Heart left ventricle (tissue), 16 donors: ENCODE measurements at regions not wholly inside any gene's neighbourhood (a gene's known extent, or its start where the extent isn't known, plus 50 kb on each side); places are given as distances from the start of the nearest gene placed in this dataset.

Experiments used
- ATAC-seq, 4 donors: fragments of 200-7000 bp; cut with Tn5 transposase; one replicate each; pipeline ENCODE4 v1.9.1; 2020 to 2022; ENCODE audit warnings: moderate library complexity in 4 of 4, mild to moderate bottlenecking in 3 of 4, moderate number of reproducible peaks in 1 of 4
- DNase-seq, 5 donors: peaks; one replicate each; pipeline ENCODE4 v3.0.0-alpha.2; 2020
- H3K27ac ChIP-seq, 12 donors: fragments of 200-600 bp; sonication (generic) in 4 of 12; one replicate each; pipeline versions ENCODE4 v1.5.0 to v1.8.0; 2016 to 2022; ENCODE audit warnings: mild to moderate bottlenecking in 2 of 12
- H3K27me3 ChIP-seq, 9 donors: fragments of 200-600 bp; sonication (generic) in 2 of 9; one replicate each; pipeline versions ENCODE4 v1.5.1 to v1.8.0; 2016 to 2022; ENCODE audit warnings: mild to moderate bottlenecking in 3 of 9
- H3K36me3 ChIP-seq, 9 donors: fragments of 200-600 bp; sonication (generic) in 2 of 9; one replicate each; pipeline versions ENCODE4 v1.5.0 to v1.8.0; 2018 to 2022; ENCODE audit warnings: mild to moderate bottlenecking in 2 of 9
- H3K4me1 ChIP-seq, 12 donors: fragments of 200-600 bp; sonication (generic) in 4 of 12; one replicate each; pipeline versions ENCODE4 v1.5.0 to v1.8.0; 2016 to 2022; ENCODE audit warnings: mild to moderate bottlenecking in 3 of 12
- H3K4me3 ChIP-seq, 12 donors: fragments of 200-600 bp; sonication (generic) in 4 of 12; one replicate each; pipeline versions ENCODE4 v1.5.0 to v1.8.0; 2017 to 2022; ENCODE audit warnings: mild to moderate bottlenecking in 9 of 12, moderate library complexity in 4 of 12
- H3K9me3 ChIP-seq, 12 donors: fragments of 200-600 bp; sonication (generic) in 4 of 12; one replicate each; pipeline versions ENCODE4 v1.5.0 to v1.8.0; 2016 to 2022; ENCODE audit warnings: mild to moderate bottlenecking in 1 of 12
- POLR2A ChIP-seq, 2 donors: fragments of 450-650 bp; IDR thresholded peaks; one replicate each; pipeline ENCODE4 v1.6.1; 2017; ENCODE audit warnings: antibody characterized with exemption in 2 of 2, mild to moderate bottlenecking in 2 of 2, moderate library complexity in 2 of 2
- WGBS, 4 donors: extraction: QIAGEN DNeasy Blood & Tissue Kit in 2 of 4; methylation state at CpG; one replicate each; pipeline versions ENCODE4 v1.1.5 to v1.1.7; 2013 to 2018; 5-methylcytosine and 5-hydroxymethylcytosine counted together
- intact Hi-C, 10 donors: fragments of 100-400 bp; cut with DNase I; formaldehyde crosslinking; loops; one replicate each; pipeline versions ENCODE4 v1.11.1 to v1.14.2; 2022
- TF ChIP-seq, protein P1 (sequence below), 12 donors: fragments of 200-600 bp; sonication (generic) in 4 of 12; IDR thresholded peaks; one replicate each; pipeline versions ENCODE4 v1.5.0 to v1.8.0; 2018 to 2022; ENCODE audit warnings: antibody characterized with exemption in 12 of 12, mild to moderate bottlenecking in 5 of 12
- donor health status: ischemic (EF 13 %, LVEDD 7.1; RV severe dilation, severe dysfunction).
- donor health status: healthy with polysubstance abuse.
- donor health status: DM: no; HTN: yes; CAD: no.
- donor health status: DM: no; HTN: no; CAD: no.
- donor health status: ischemic (EF 25% LVEDD 6.9; RV normal size, moderate dysfunction).
- donor health status: ischemic (EF 25% LVEDD 5.7; RV mildly dilated, moderate dysfunction).
- donor health status: healthy.
- donor health status: DM: yes; HTN: yes; CAD: no.
- donor health status: ischemic (EF 35%, LVEDD 5.7; RV mildly dilated, moderate dysfunction).
- donor health status: nonischemic (EF 11% LVEDD 7.7; RV severe dilation, severe dysfunction).
- donor health status: DM: yes; HTN: yes; CAD: no.
- donor health status: PGD.
- donor health status: ischemic (EF 29% LVEDD 5.4; RV normal size, mild dysfunction).
- donor health status: nonischemic (EF 23%, LVEDD 6.1; RV moderate dilation, normal function).

GRCh38 chr6:14547284-14547998 is 429.9 kb downstream of the CD83 start:
- H3K9me3 ChIP-seq, result no peaks in the 10 kb centered on the region
- intact Hi-C loops, result no loop called here
- no peaks in the 10 kb centered on the region for H3K27me3 ChIP-seq
- H3K4me1 ChIP-seq, result peaks cover 0 to 20% (median 10%) of the 10 kb centered on the region in 12 donors
- WGBS, 4 donors, result 81 to 88% (median 86%) methylated on average over 6 of the region's 6 CpGs
- H3K27ac ChIP-seq, result no peak overlapping the region
- DNase-seq (no peak), ATAC-seq (no peak)
- H3K36me3 ChIP-seq, result no peaks in the 10 kb centered on the region
- no peak overlapping the region for H3K4me3 ChIP-seq
- TF ChIP-seq, protein P1, sequence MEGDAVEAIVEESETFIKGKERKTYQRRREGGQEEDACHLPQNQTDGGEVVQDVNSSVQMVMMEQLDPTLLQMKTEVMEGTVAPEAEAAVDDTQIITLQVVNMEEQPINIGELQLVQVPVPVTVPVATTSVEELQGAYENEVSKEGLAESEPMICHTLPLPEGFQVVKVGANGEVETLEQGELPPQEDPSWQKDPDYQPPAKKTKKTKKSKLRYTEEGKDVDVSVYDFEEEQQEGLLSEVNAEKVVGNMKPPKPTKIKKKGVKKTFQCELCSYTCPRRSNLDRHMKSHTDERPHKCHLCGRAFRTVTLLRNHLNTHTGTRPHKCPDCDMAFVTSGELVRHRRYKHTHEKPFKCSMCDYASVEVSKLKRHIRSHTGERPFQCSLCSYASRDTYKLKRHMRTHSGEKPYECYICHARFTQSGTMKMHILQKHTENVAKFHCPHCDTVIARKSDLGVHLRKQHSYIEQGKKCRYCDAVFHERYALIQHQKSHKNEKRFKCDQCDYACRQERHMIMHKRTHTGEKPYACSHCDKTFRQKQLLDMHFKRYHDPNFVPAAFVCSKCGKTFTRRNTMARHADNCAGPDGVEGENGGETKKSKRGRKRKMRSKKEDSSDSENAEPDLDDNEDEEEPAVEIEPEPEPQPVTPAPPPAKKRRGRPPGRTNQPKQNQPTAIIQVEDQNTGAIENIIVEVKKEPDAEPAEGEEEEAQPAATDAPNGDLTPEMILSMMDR (IDR thresholded peaks at IDR 0.05), result no peak
- TF ChIP-seq POLR2A (IDR thresholded peaks at IDR 0.05), result no peak

DNA sequence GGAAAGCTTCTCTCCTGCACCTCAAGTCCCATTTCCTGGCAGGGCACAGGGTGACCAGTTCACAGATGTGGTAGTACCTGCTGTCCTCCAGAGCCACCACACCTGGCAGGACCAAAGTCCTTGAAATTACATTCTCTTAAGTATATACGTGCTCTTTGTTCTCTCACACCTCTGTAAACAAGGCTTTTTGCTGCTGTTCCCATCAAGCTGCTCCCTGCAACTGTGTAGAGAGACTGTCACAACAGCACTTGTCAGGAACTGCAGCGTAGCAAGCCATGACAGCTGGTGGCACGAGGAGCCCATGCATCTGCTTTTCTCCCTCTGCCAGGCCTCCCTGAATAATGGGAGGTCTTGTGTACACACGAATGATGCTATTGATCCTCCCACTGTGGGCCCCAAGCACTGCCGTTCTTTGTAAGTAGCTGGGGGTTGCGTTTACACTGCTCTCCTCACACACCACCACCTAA is 431.8 kb downstream of the CD83 start:
- 65 to 79% (median 71%) methylated on average over 6 of the region's 6 CpGs for WGBS, 4 donors
- no peak for TF ChIP-seq POLR2A (IDR thresholded peaks at IDR 0.05)
- TF ChIP-seq, protein P1 (IDR thresholded peaks at IDR 0.05), result no peak
- intact Hi-C loops, result no loop called here

DNA sequence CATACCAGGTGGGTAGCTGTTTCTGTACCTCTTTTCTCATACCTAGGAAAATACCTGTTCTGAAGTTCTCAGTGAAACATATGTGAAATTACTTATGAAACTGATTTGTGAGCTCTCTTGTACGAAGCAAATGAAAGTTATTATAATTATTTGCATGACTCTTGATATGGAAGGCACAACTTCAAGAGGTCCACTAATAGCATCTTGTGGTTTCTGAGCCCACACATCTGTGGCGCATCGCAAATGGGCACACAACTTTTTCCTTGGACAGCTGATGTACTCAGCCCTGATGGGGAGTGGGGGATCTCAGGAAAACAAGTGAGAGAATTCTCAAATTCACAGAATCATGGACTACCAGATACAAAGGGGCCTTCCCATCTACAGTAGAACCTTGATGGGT is 432.3 kb downstream of the CD83 start:
- 91 to 96% (median 93%) methylated on average over 3 of the region's 3 CpGs for WGBS, 4 donors
- no peaks in the 10 kb centered on the region for H3K36me3 ChIP-seq
- TF ChIP-seq, protein P1 (IDR thresholded peaks at IDR 0.05), result no peak
- no peak for TF ChIP-seq POLR2A (IDR thresholded peaks at IDR 0.05)
- no peaks in the 10 kb centered on the region for H3K27me3 ChIP-seq
- peaks cover 0 to 20% (median 10%) of the 10 kb centered on the region in 12 donors for H3K4me1 ChIP-seq
- intact Hi-C loops, result no loop called here
- no peak overlapping the region for H3K4me3 ChIP-seq
- no peak for ATAC-seq
- DNase-seq, result no peak
- no peaks in the 10 kb centered on the region for H3K9me3 ChIP-seq
- H3K27ac ChIP-seq, result no peak overlapping the region

More for the DNA sequence above, 431.8 kb downstream of the CD83 start:
- peaks cover 0 to 20% (median 10%) of the 10 kb centered on the region in 12 donors for H3K4me1 ChIP-seq
- H3K9me3 ChIP-seq, result no peaks in the 10 kb centered on the region
- ATAC-seq (no peak), DNase-seq (no peak)
- H3K27me3 ChIP-seq, result no peaks in the 10 kb centered on the region
- H3K4me3 ChIP-seq, result no peak overlapping the region
- H3K27ac ChIP-seq, result no peak overlapping the region
- H3K36me3 ChIP-seq, result no peaks in the 10 kb centered on the region

DNA sequence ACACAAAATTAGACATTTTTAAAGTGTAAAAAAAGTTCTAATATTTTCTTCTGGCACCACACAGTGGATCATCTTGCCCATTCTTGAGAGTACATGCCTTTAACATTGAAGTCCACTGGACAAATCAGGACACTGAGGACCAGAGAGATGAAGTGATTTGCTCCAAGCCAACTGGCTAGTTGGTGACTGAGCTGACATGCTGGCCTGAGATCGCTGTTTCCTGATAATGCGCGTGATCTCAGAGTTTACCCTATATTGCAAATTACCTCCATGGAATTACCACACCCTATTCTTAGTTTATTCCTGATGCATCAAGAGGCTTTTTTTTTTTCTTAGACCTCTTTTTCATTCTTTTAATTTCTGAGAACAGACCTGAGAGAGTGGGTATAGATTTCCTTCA is 432.8 kb downstream of the CD83 start:
- no peaks in the 10 kb centered on the region for H3K36me3 ChIP-seq

More for the DNA sequence above, 432.8 kb downstream of the CD83 start:
- intact Hi-C loops, result no loop called here
- Histone ChIP-seq H3K4me1 (peaks cover 0 to 20% (median 10%) of the 10 kb centered on the region in 12 donors), H3K4me3 (no peak overlapping the region), H3K27ac (peak overlapping the region in 7 of 12 donors; percentile 45 to 69 (median 58)), H3K27me3 (no peaks in the 10 kb centered on the region), H3K9me3 (no peaks in the 10 kb centered on the region)
- TF ChIP-seq, protein P1 (IDR thresholded peaks at IDR 0.05), result no peak
- TF ChIP-seq POLR2A (IDR thresholded peaks at IDR 0.05), result no peak
- no peak for DNase-seq
- ATAC-seq, result no peak
- WGBS, 4 donors, result 87 to 94% (median 90%) methylated on average over 3 of the region's 3 CpGs
